Panc1 (cell line): ENCODE measurements at regions not wholly inside any gene's neighbourhood (a gene's known extent, or its start where the extent isn't known, plus 50 kb on each side); places are given as distances from the start of the nearest gene placed in this dataset.

Experiments used
- CTCF ChIP-seq: fragments of 450-650 bp; IDR thresholded peaks from 2 replicates; pipeline ENCODE4 v1.5.1; 2017; ENCODE audit warnings: mild to moderate bottlenecking
- SIN3A ChIP-seq: IDR thresholded peaks from 2 replicates; pipeline ENCODE4 v1.6.1; 2012; ENCODE audit warnings: low read depth, mild to moderate bottlenecking, low read length, moderate library complexity, borderline replicate concordance; ENCODE audit not compliant: insufficient read depth

- TF ChIP-seq CTCF (no peak), SIN3A (no peak)
Measured at GRCh38 chr15:79212589-79213157, 69.8 kb upstream of the ANKRD34C start.
